GM12891 (cell line): ENCODE measurements at regions not wholly inside any gene's neighbourhood (a gene's known extent, or its start where the extent isn't known, plus 50 kb on each side); places are given as distances from the start of the nearest gene placed in this dataset.

ENCODE experiments used
- PAX5 ChIP-seq: IDR thresholded peaks from 2 replicates; pipeline ENCODE4 v1.6.1; 2011; ENCODE audit warnings: low read length, moderate library complexity, mild to moderate bottlenecking; ENCODE audit not compliant: insufficient read depth, severe bottlenecking
- POLR2A ChIP-seq: IDR thresholded peaks from 2 replicates; pipeline ENCODE4 v1.6.1; 2011; ENCODE audit warnings: low read depth, low read length, control low read depth
- TAF1 ChIP-seq: IDR thresholded peaks from 2 replicates; pipeline ENCODE4 v1.6.1; 2011; ENCODE audit warnings: low read depth, low read length, control low read depth

- no peak for TF ChIP-seq PAX5
- TF ChIP-seq POLR2A, result no peak
- TF ChIP-seq TAF1, result no peak
These were observed 1368.9 kb downstream of the OTOL1 start for GRCh38 chr3:162865466-162865865.
